Heart left ventricle (tissue), 13 donors: ENCODE measurements at regions not wholly inside any gene's neighbourhood (a gene's known extent, or its start where the extent isn't known, plus 50 kb on each side); places are given as distances from the start of the nearest gene placed in this dataset.

Experiments used
- POLR2A ChIP-seq, 2 donors: fragments of 450-650 bp; IDR thresholded peaks; one replicate each; pipeline ENCODE4 v1.6.1; 2017; ENCODE audit warnings: antibody characterized with exemption in 2 of 2, mild to moderate bottlenecking in 2 of 2, moderate library complexity in 2 of 2
- TF ChIP-seq, protein P1 (sequence below), 12 donors: fragments of 200-600 bp; sonication (generic) in 4 of 12; IDR thresholded peaks; one replicate each; pipeline versions ENCODE4 v1.5.0 to v1.8.0; 2018 to 2022; ENCODE audit warnings: antibody characterized with exemption in 12 of 12, mild to moderate bottlenecking in 5 of 12
- donor health status: ischemic (EF 13 %, LVEDD 7.1; RV severe dilation, severe dysfunction).
- donor health status: DM: no; HTN: yes; CAD: no.
- donor health status: DM: no; HTN: no; CAD: no.
- donor health status: ischemic (EF 25% LVEDD 6.9; RV normal size, moderate dysfunction).
- donor health status: ischemic (EF 25% LVEDD 5.7; RV mildly dilated, moderate dysfunction).
- donor health status: ischemic (EF 35%, LVEDD 5.7; RV mildly dilated, moderate dysfunction).
- donor health status: nonischemic (EF 11% LVEDD 7.7; RV severe dilation, severe dysfunction).
- donor health status: DM: yes; HTN: yes; CAD: no.
- donor health status: PGD.
- donor health status: ischemic (EF 29% LVEDD 5.4; RV normal size, mild dysfunction).
- donor health status: nonischemic (EF 23%, LVEDD 6.1; RV moderate dilation, normal function).

DNA sequence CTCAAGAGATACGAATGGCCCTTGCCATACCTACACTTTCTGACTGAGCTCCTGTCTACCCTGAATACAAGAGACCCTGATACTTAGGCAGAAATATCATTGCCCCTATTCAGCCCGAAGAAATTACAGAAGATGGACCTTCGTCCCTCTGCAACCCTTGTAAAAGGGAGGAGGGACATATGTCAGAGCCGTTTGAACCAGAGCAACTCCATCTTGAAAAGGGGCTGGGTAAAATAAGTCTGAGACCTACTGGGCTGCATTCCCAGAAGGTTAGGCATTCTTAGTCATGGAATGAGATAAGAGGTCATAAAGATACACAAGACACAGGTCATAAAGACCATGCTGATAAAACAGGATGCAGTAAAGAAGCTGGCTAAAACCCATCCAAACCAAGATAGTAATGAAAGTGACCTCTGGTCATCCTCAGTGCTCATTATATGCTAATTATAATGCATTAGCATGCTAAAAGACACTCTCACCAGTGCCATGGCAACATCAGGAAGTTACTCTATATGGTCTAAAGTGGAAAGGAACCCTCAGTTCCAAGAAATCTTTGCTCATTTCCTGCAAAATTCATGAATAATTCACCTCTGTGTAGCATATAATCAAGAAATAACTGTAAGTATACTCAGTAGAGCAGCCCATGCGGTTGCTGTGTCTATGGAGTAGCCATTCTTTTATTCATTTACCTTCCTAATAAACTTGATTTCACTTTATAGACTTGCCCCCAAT lies 49.7 kb upstream of the GPD1L start:
- TF ChIP-seq, protein P1, sequence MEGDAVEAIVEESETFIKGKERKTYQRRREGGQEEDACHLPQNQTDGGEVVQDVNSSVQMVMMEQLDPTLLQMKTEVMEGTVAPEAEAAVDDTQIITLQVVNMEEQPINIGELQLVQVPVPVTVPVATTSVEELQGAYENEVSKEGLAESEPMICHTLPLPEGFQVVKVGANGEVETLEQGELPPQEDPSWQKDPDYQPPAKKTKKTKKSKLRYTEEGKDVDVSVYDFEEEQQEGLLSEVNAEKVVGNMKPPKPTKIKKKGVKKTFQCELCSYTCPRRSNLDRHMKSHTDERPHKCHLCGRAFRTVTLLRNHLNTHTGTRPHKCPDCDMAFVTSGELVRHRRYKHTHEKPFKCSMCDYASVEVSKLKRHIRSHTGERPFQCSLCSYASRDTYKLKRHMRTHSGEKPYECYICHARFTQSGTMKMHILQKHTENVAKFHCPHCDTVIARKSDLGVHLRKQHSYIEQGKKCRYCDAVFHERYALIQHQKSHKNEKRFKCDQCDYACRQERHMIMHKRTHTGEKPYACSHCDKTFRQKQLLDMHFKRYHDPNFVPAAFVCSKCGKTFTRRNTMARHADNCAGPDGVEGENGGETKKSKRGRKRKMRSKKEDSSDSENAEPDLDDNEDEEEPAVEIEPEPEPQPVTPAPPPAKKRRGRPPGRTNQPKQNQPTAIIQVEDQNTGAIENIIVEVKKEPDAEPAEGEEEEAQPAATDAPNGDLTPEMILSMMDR (IDR thresholded peaks at IDR 0.05), result no peak
- TF ChIP-seq POLR2A (IDR thresholded peaks at IDR 0.05), result no peak
